SK-N-MC (cell line): ENCODE measurements at regions not wholly inside any gene's neighbourhood (a gene's known extent, or its start where the extent isn't known, plus 50 kb on each side); places are given as distances from the start of the nearest gene placed in this dataset.

Experiments used
- EZH2 ChIP-seq: fragments of 200-600 bp; sonication (generic); IDR thresholded peaks from one replicate; pipeline ENCODE4 v1.6.1; 2017; ENCODE audit warnings: antibody characterized with exemption
- FOXP2 ChIP-seq: optimal IDR thresholded peaks from 2 replicates; pipeline ENCODE3; 2011; ENCODE audit warnings: mild to moderate bottlenecking, moderate library complexity; ENCODE audit not compliant: insufficient read depth; ENCODE audit errors: extremely low read length, control extremely low read depth
- POLR2AphosphoS5 ChIP-seq: IDR thresholded peaks from 2 replicates; pipeline ENCODE4 v1.6.1; 2012; ENCODE audit warnings: mild to moderate bottlenecking, low read depth, low read length, borderline replicate concordance

DNA sequence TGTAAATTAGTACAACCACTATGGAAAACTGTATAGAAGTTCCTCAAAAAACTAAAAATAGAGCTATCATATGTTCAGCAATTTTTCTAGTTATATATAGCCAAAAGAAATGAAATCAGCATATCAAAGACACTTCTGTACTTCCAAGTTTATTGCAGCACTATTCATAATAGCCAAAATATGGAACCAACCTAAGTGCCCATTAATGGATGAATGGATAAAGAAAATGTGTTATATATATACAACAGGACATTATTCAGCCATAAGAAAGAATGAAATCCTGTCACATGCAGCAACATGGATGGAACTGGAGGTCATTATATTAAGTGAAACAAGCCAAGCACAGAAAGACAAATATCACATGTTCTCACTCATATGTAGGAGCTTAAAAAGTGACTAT lies 112.6 kb downstream of the MDH1 start:
- no peak for TF ChIP-seq EZH2
- TF ChIP-seq POLR2AphosphoS5: no peak
- TF ChIP-seq FOXP2: no peak
